ENCODE measurements at regions not wholly inside any gene's neighbourhood (a gene's known extent, or its start where the extent isn't known, plus 50 kb on each side); places are given as distances from the start of the nearest gene placed in this dataset.
"Not testable (repeated sequence)": the region's sequence is repeated elsewhere in the genome, so short reads cannot be mapped to it uniquely, and the experiment has no call there.

GRCh38 chr4:82136161-82136801 is 237.5 kb downstream of the HNRNPD start:
- Histone ChIP-seq H3K9me3 (ENCODE audit: control insufficient read depth in 2 of 2, insufficient read depth in 1 of 2, low read depth in 1 of 2, low read length in 1 of 2) (no peaks in the 10 kb centered on the region), H3K4me3 (ENCODE audit: low read depth in 1 of 3, low read length in 3 of 3) (no peak overlapping the region), H3K27me3 (ENCODE audit: control insufficient read depth in 3 of 3, insufficient read depth in 3 of 3, low read length in 3 of 3) (no peaks in the 10 kb centered on the region), H3K27ac (ENCODE audit: low read depth in 1 of 3, low read length in 2 of 3) (no peak overlapping the region), H3K4me1 (ENCODE audit: control insufficient read depth in 3 of 3, insufficient read depth in 2 of 3, low read depth in 1 of 3, low read length in 2 of 3) (no peaks in the 10 kb centered on the region), H3K36me3 (ENCODE audit: control insufficient read depth in 3 of 3, insufficient read depth in 2 of 3, low read depth in 1 of 3, low read length in 3 of 3) (no peaks in the 10 kb centered on the region)
- peak in 1 of 2 donors; percentile 5 for DNase-seq
- no peak for FAIRE-seq
- WGBS, 3 donors: 42 to 62% (median 57%) methylated on average over 2 of the region's 2 CpGs

- H3K27ac ChIP-seq (ENCODE audit: low read depth in 1 of 3, low read length in 2 of 3): no peak overlapping the region
- WGBS, 3 donors: 85 to 90% (median 86%) methylated on average over 4 of the region's 4 CpGs
- H3K4me1 ChIP-seq (ENCODE audit: control insufficient read depth in 3 of 3, insufficient read depth in 2 of 3, low read depth in 1 of 3, low read length in 2 of 3): no peaks in the 10 kb centered on the region
- no peak for DNase-seq
- H3K27me3 ChIP-seq (ENCODE audit: control insufficient read depth in 3 of 3, insufficient read depth in 3 of 3, low read length in 3 of 3): no peaks in the 10 kb centered on the region
- no peaks in the 10 kb centered on the region for H3K9me3 ChIP-seq (ENCODE audit: control insufficient read depth in 2 of 2, insufficient read depth in 1 of 2, low read depth in 1 of 2, low read length in 1 of 2)
- H3K4me3 ChIP-seq (ENCODE audit: low read depth in 1 of 3, low read length in 3 of 3): no peak overlapping the region
- FAIRE-seq: no peak
- H3K36me3 ChIP-seq (ENCODE audit: control insufficient read depth in 3 of 3, insufficient read depth in 2 of 3, low read depth in 1 of 3, low read length in 3 of 3): no peaks in the 10 kb centered on the region
Observed at GRCh38 chr4:82128355-82128754, 245.4 kb downstream of the HNRNPD start.

GRCh38 chr4:82126512-82127040 is 247.2 kb downstream of the HNRNPD start:
- H3K27me3 ChIP-seq (ENCODE audit: control insufficient read depth in 3 of 3, insufficient read depth in 3 of 3, low read length in 3 of 3): no peaks in the 10 kb centered on the region

GRCh38 chr4:82125787-82126297 is 247.9 kb downstream of the HNRNPD start:
- FAIRE-seq (no peak), DNase-seq (no peak)
- WGBS, 3 donors: 83 to 90% (median 83%) methylated on average over 6 of the region's 6 CpGs
- H3K27ac ChIP-seq (ENCODE audit: low read depth in 1 of 3, low read length in 2 of 3): no peak overlapping the region
- no peaks in the 10 kb centered on the region for H3K27me3 ChIP-seq (ENCODE audit: control insufficient read depth in 3 of 3, insufficient read depth in 3 of 3, low read length in 3 of 3)
- no peaks in the 10 kb centered on the region for H3K4me1 ChIP-seq (ENCODE audit: control insufficient read depth in 3 of 3, insufficient read depth in 2 of 3, low read depth in 1 of 3, low read length in 2 of 3)
- H3K36me3 ChIP-seq (ENCODE audit: control insufficient read depth in 3 of 3, insufficient read depth in 2 of 3, low read depth in 1 of 3, low read length in 3 of 3): no peaks in the 10 kb centered on the region
- H3K9me3 ChIP-seq (ENCODE audit: control insufficient read depth in 2 of 2, insufficient read depth in 1 of 2, low read depth in 1 of 2, low read length in 1 of 2): no peaks in the 10 kb centered on the region
- H3K4me3 ChIP-seq (ENCODE audit: low read depth in 1 of 3, low read length in 3 of 3): no peak overlapping the region

More at GRCh38 chr4:82126512-82127040, 247.2 kb downstream of the HNRNPD start:
- no peak for FAIRE-seq
- H3K9me3 ChIP-seq (ENCODE audit: control insufficient read depth in 2 of 2, insufficient read depth in 1 of 2, low read depth in 1 of 2, low read length in 1 of 2): no peaks in the 10 kb centered on the region
- no peak overlapping the region for H3K4me3 ChIP-seq (ENCODE audit: low read depth in 1 of 3, low read length in 3 of 3)
- WGBS, 3 donors: 69 to 79% (median 74%) methylated on average over 5 of the region's 5 CpGs
- no peak overlapping the region for H3K27ac ChIP-seq (ENCODE audit: low read depth in 1 of 3, low read length in 2 of 3)
- no peaks in the 10 kb centered on the region for H3K4me1 ChIP-seq (ENCODE audit: control insufficient read depth in 3 of 3, insufficient read depth in 2 of 3, low read depth in 1 of 3, low read length in 2 of 3)
- no peak for DNase-seq
- no peaks in the 10 kb centered on the region for H3K36me3 ChIP-seq (ENCODE audit: control insufficient read depth in 3 of 3, insufficient read depth in 2 of 3, low read depth in 1 of 3, low read length in 3 of 3)

- H3K27me3 ChIP-seq (ENCODE audit: control insufficient read depth in 3 of 3, insufficient read depth in 3 of 3, low read length in 3 of 3): no peaks in the 10 kb centered on the region
- H3K9me3 ChIP-seq (ENCODE audit: control insufficient read depth in 2 of 2, insufficient read depth in 1 of 2, low read depth in 1 of 2, low read length in 1 of 2): no peaks in the 10 kb centered on the region
- no peaks in the 10 kb centered on the region for H3K4me1 ChIP-seq (ENCODE audit: control insufficient read depth in 3 of 3, insufficient read depth in 2 of 3, low read depth in 1 of 3, low read length in 2 of 3)
- 71 to 76% (median 71%) methylated on average over 7 of the region's 7 CpGs for WGBS, 3 donors
- FAIRE-seq (no peak), DNase-seq (no peak)
- no peak overlapping the region for H3K27ac ChIP-seq (ENCODE audit: low read depth in 1 of 3, low read length in 2 of 3)
- H3K36me3 ChIP-seq (ENCODE audit: control insufficient read depth in 3 of 3, insufficient read depth in 2 of 3, low read depth in 1 of 3, low read length in 3 of 3): no peaks in the 10 kb centered on the region
- H3K4me3 ChIP-seq (ENCODE audit: low read depth in 1 of 3, low read length in 3 of 3): no peak overlapping the region
Observed at GRCh38 chr4:82124932-82125786, 248.6 kb downstream of the HNRNPD start.

- H3K27me3 ChIP-seq (ENCODE audit: control insufficient read depth in 3 of 3, insufficient read depth in 3 of 3, low read length in 3 of 3): no peaks in the 10 kb centered on the region
- no peaks in the 10 kb centered on the region for H3K9me3 ChIP-seq (ENCODE audit: control insufficient read depth in 2 of 2, insufficient read depth in 1 of 2, low read depth in 1 of 2, low read length in 1 of 2)
- H3K4me3 ChIP-seq (ENCODE audit: low read depth in 1 of 3, low read length in 3 of 3): no peak overlapping the region
- FAIRE-seq: no peak
- no peak for DNase-seq
- H3K36me3 ChIP-seq (ENCODE audit: control insufficient read depth in 3 of 3, insufficient read depth in 2 of 3, low read depth in 1 of 3, low read length in 3 of 3): no peaks in the 10 kb centered on the region
- 67 to 74% (median 68%) methylated on average over 5 of the region's 5 CpGs for WGBS, 3 donors
- H3K27ac ChIP-seq (ENCODE audit: low read depth in 1 of 3, low read length in 2 of 3): no peak overlapping the region
- no peaks in the 10 kb centered on the region for H3K4me1 ChIP-seq (ENCODE audit: control insufficient read depth in 3 of 3, insufficient read depth in 2 of 3, low read depth in 1 of 3, low read length in 2 of 3)
Observed at GRCh38 chr4:82124365-82124764, 249.4 kb downstream of the HNRNPD start.

GRCh38 chr4:82123934-82124333 is 249.9 kb downstream of the HNRNPD start:
- H3K9me3 ChIP-seq (ENCODE audit: control insufficient read depth in 2 of 2, insufficient read depth in 1 of 2, low read depth in 1 of 2, low read length in 1 of 2): no peaks in the 10 kb centered on the region
- 49 to 54% (median 49%) methylated on average over 3 of the region's 3 CpGs for WGBS, 3 donors
- no peak overlapping the region for H3K4me3 ChIP-seq (ENCODE audit: low read depth in 1 of 3, low read length in 3 of 3)
- H3K4me1 ChIP-seq (ENCODE audit: control insufficient read depth in 3 of 3, insufficient read depth in 2 of 3, low read depth in 1 of 3, low read length in 2 of 3): no peaks in the 10 kb centered on the region
- no peak for DNase-seq
- no peak for FAIRE-seq
- no peaks in the 10 kb centered on the region for H3K36me3 ChIP-seq (ENCODE audit: control insufficient read depth in 3 of 3, insufficient read depth in 2 of 3, low read depth in 1 of 3, low read length in 3 of 3)
- no peaks in the 10 kb centered on the region for H3K27me3 ChIP-seq (ENCODE audit: control insufficient read depth in 3 of 3, insufficient read depth in 3 of 3, low read length in 3 of 3)
- H3K27ac ChIP-seq (ENCODE audit: low read depth in 1 of 3, low read length in 2 of 3): no peak overlapping the region

GRCh38 chr4:82115183-82115582 is 258.6 kb downstream of the HNRNPD start:
- FAIRE-seq; H3K36me3 ChIP-seq (ENCODE audit: control insufficient read depth in 3 of 3, insufficient read depth in 2 of 3, low read depth in 1 of 3, low read length in 3 of 3); H3K4me3 ChIP-seq (ENCODE audit: low read depth in 1 of 3, low read length in 3 of 3); H3K4me1 ChIP-seq (ENCODE audit: control insufficient read depth in 3 of 3, insufficient read depth in 2 of 3, low read depth in 1 of 3, low read length in 2 of 3); DNase-seq; H3K9me3 ChIP-seq (ENCODE audit: control insufficient read depth in 2 of 2, insufficient read depth in 1 of 2, low read depth in 1 of 2, low read length in 1 of 2); H3K27me3 ChIP-seq (ENCODE audit: control insufficient read depth in 3 of 3, insufficient read depth in 3 of 3, low read length in 3 of 3); H3K27ac ChIP-seq (ENCODE audit: low read depth in 1 of 3, low read length in 2 of 3): not testable (repeated sequence)
- WGBS, 3 donors: 83 to 94% (median 89%) methylated on average over 2 of the region's 3 CpGs

All from small intestine (tissue), 7 donors.